Smooth muscle cell of the brain vasculature (primary cell): ENCODE measurements at regions not wholly inside any gene's neighbourhood (a gene's known extent, or its start where the extent isn't known, plus 50 kb on each side); places are given as distances from the start of the nearest gene placed in this dataset.
"Not testable (repeated sequence)": the region's sequence is repeated elsewhere in the genome, so short reads cannot be mapped to it uniquely, and the experiment has no call there.

ENCODE experiments used
- DNase-seq: peaks from one replicate; pipeline ENCODE4 v3.0.0-alpha.2; 2012; ENCODE audit warnings: low read depth, low spot score

GRCh38 chr20:47870475-47870874, 85.2 kb upstream of the SULF2 start:
- no peak for DNase-seq

GRCh38 chr20:47868744-47869143, 83.5 kb upstream of the SULF2 start:
- no peak for DNase-seq

GRCh38 chr20:47868236-47868635, 83.0 kb upstream of the SULF2 start:
- DNase-seq: no peak

- DNase-seq: no peak
These were observed 82.5 kb upstream of the SULF2 start for GRCh38 chr20:47867831-47868230.

GRCh38 chr20:47866480-47866879, 81.2 kb upstream of the SULF2 start:
- DNase-seq: no peak

- DNase-seq: no peak
These were observed 80.6 kb upstream of the SULF2 start for GRCh38 chr20:47865912-47866311.

GRCh38 chr20:47865451-47865850, 80.2 kb upstream of the SULF2 start:
- no peak for DNase-seq

- DNase-seq: no peak
These were observed 78.7 kb upstream of the SULF2 start for GRCh38 chr20:47863981-47864380.

GRCh38 chr20:47863315-47863965, 78.2 kb upstream of the SULF2 start:
- no peak for DNase-seq

GRCh38 chr20:47862574-47863240, 77.4 kb upstream of the SULF2 start:
- no peak for DNase-seq

- DNase-seq: no peak
These were observed 75.8 kb upstream of the SULF2 start for GRCh38 chr20:47861116-47861515.

- DNase-seq: no peak
These were observed 75.0 kb upstream of the SULF2 start for GRCh38 chr20:47860049-47860830.

GRCh38 chr20:47859278-47859677, 74.0 kb upstream of the SULF2 start:
- no peak for DNase-seq

- no peak for DNase-seq
These were observed 72.5 kb upstream of the SULF2 start for GRCh38 chr20:47857569-47858464.

GRCh38 chr20:47857187-47857568, 71.9 kb upstream of the SULF2 start:
- no peak for DNase-seq

GRCh38 chr20:47855799-47856198, 70.5 kb upstream of the SULF2 start:
- no peak for DNase-seq

- DNase-seq: no peak
These were observed 69.5 kb upstream of the SULF2 start for GRCh38 chr20:47854687-47855212.

GRCh38 chr20:47851774-47852173, 66.5 kb upstream of the SULF2 start:
- no peak for DNase-seq

GRCh38 chr20:47850146-47850545, 64.9 kb upstream of the SULF2 start:
- no peak for DNase-seq

GRCh38 chr20:47849596-47849995, 64.3 kb upstream of the SULF2 start:
- no peak for DNase-seq

GRCh38 chr20:47849006-47849405, 63.7 kb upstream of the SULF2 start:
- DNase-seq: no peak

- not testable (repeated sequence) for DNase-seq
These were observed 63.3 kb upstream of the SULF2 start for GRCh38 chr20:47848534-47848933.
